ENCODE measurements at regions not wholly inside any gene's neighbourhood (a gene's known extent, or its start where the extent isn't known, plus 50 kb on each side); places are given as distances from the start of the nearest gene placed in this dataset.

DNA sequence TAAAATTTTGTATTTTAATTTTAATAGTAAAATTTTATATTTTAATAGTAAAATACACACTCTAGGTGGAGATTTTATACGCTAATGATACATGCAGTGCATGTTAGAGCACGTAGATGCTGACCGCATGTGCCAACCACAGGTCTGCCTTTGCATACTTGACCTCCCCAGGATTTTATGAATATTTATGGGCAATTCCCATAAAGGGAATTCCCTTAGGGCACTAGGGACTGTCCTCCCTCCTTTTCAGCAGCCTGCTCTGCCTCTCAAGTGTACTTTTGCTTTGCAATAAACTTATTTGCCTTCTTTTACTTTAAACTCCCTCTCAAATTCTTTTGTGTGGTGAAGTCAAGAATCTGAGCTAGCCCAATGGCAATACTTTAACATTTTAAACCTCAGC lies 217.7 kb upstream of the CDH8 start:
- Mint-ChIP-seq H3K9me3 (ENCODE audit: unreplicated experiment) (no peaks in the 10 kb centered on the region), H3K36me3 (ENCODE audit: insufficient read depth, unreplicated experiment) (no peaks in the 10 kb centered on the region), H3K4me1 (ENCODE audit: low read depth, unreplicated experiment) (no peaks in the 10 kb centered on the region), H3K27me3 (ENCODE audit: insufficient read depth, unreplicated experiment) (no peaks in the 10 kb centered on the region), H3K4me3 (ENCODE audit: unreplicated experiment) (no peak overlapping the region), H3K27ac (ENCODE audit: unreplicated experiment) (no peak overlapping the region)
- ChIA-PET POLR2A (no interaction called here), CTCF (no interaction called here)
- H3K36me3 ChIP-seq (ENCODE audit: control insufficient read depth, insufficient read depth, low read length): no peaks in the 10 kb centered on the region
- H3K27me3 ChIP-seq (replicated peaks; ENCODE audit: control insufficient read depth, insufficient read depth, low read length): no peaks in the 10 kb centered on the region
- no peak for DNase-seq
- intact Hi-C loops (cut with micrococcal nuclease; ENCODE audit: unreplicated experiment): no loop called here
- TF ChIP-seq, protein P1, sequence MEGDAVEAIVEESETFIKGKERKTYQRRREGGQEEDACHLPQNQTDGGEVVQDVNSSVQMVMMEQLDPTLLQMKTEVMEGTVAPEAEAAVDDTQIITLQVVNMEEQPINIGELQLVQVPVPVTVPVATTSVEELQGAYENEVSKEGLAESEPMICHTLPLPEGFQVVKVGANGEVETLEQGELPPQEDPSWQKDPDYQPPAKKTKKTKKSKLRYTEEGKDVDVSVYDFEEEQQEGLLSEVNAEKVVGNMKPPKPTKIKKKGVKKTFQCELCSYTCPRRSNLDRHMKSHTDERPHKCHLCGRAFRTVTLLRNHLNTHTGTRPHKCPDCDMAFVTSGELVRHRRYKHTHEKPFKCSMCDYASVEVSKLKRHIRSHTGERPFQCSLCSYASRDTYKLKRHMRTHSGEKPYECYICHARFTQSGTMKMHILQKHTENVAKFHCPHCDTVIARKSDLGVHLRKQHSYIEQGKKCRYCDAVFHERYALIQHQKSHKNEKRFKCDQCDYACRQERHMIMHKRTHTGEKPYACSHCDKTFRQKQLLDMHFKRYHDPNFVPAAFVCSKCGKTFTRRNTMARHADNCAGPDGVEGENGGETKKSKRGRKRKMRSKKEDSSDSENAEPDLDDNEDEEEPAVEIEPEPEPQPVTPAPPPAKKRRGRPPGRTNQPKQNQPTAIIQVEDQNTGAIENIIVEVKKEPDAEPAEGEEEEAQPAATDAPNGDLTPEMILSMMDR (IDR thresholded peaks at IDR 0.05; ENCODE audit: insufficient read depth in 1 of 2, low read depth in 1 of 2, low read length in 1 of 2, severe bottlenecking in 1 of 2, unreplicated experiment in 1 of 2): no peak
- H3K4me1 ChIP-seq: no peaks in the 10 kb centered on the region
- BruUV-seq (replicated peaks): no TSS peak
- no peak overlapping the region for H3K4me3 ChIP-seq (ENCODE audit: low read depth, low read length)
- no peaks in the 10 kb centered on the region for H3K9me3 ChIP-seq

DNA sequence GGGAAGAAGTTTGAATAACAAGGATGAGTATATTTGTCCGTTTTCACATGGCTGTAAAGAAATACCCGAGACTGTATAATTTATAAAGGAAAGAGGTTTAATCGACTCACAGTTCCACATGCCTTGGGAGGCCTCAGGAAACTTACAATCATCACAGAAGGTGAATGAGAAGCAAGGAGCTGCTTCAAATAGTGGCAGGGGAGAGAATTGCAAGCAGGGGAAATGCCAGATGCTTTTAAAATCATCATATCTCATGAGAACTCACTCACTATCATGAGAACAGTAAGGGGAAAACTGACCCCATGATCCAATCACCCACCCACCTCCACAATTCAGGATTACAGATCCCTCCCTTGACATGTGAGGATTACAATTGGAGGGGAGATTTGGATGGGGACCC lies 212.8 kb upstream of the CDH8 start:
- CTCF ChIA-PET: interaction anchor here (0.9 kb wide), 1 partner anchor 23 kb away, joined by 3 read pairs; no protein-coding TSS in a partner anchor
- Mint-ChIP-seq H3K27ac (ENCODE audit: unreplicated experiment) (no peak overlapping the region), H3K36me3 (ENCODE audit: insufficient read depth, unreplicated experiment) (no peaks in the 10 kb centered on the region), H3K27me3 (ENCODE audit: insufficient read depth, unreplicated experiment) (no peaks in the 10 kb centered on the region), H3K4me1 (ENCODE audit: low read depth, unreplicated experiment) (no peaks in the 10 kb centered on the region), H3K9me3 (ENCODE audit: unreplicated experiment) (no peaks in the 10 kb centered on the region), H3K4me3 (ENCODE audit: unreplicated experiment) (no peak overlapping the region)
- no peaks in the 10 kb centered on the region for H3K9me3 ChIP-seq
- H3K36me3 ChIP-seq (ENCODE audit: control insufficient read depth, insufficient read depth, low read length): no peaks in the 10 kb centered on the region
- intact Hi-C loops (cut with micrococcal nuclease; ENCODE audit: unreplicated experiment): no loop called here
- TF ChIP-seq, protein P1 (IDR thresholded peaks at IDR 0.05; ENCODE audit: insufficient read depth in 1 of 2, low read depth in 1 of 2, low read length in 1 of 2, severe bottlenecking in 1 of 2, unreplicated experiment in 1 of 2): no peak
- no TSS peak for BruUV-seq (replicated peaks)
- DNase-seq: no peak
- no peaks in the 10 kb centered on the region for H3K27me3 ChIP-seq (replicated peaks; ENCODE audit: control insufficient read depth, insufficient read depth, low read length)
- no peaks in the 10 kb centered on the region for H3K4me1 ChIP-seq
- no peak overlapping the region for H3K4me3 ChIP-seq (ENCODE audit: low read depth, low read length)
- POLR2A ChIA-PET: no interaction called here

- Histone ChIP-seq H3K4me1 (no peaks in the 10 kb centered on the region), H3K27me3 (replicated peaks; ENCODE audit: control insufficient read depth, insufficient read depth, low read length) (no peaks in the 10 kb centered on the region), H3K36me3 (ENCODE audit: control insufficient read depth, insufficient read depth, low read length) (no peaks in the 10 kb centered on the region), H3K9me3 (no peaks in the 10 kb centered on the region), H3K4me3 (ENCODE audit: low read depth, low read length) (no peak overlapping the region)
- no peak overlapping the region for H3K27ac Mint-ChIP-seq (ENCODE audit: unreplicated experiment)
- no peaks in the 10 kb centered on the region for H3K4me1 Mint-ChIP-seq (ENCODE audit: low read depth, unreplicated experiment)
- BruUV-seq (replicated peaks): no TSS peak
- ChIA-PET POLR2A (no interaction called here), CTCF (no interaction called here)
- TF ChIP-seq, protein P1 (IDR thresholded peaks at IDR 0.05; ENCODE audit: insufficient read depth in 1 of 2, low read depth in 1 of 2, low read length in 1 of 2, severe bottlenecking in 1 of 2, unreplicated experiment in 1 of 2): no peak
- intact Hi-C loops (cut with micrococcal nuclease; ENCODE audit: unreplicated experiment): no loop called here
- H3K4me3 Mint-ChIP-seq (ENCODE audit: unreplicated experiment): no peak overlapping the region
- H3K36me3 Mint-ChIP-seq (ENCODE audit: insufficient read depth, unreplicated experiment): no peaks in the 10 kb centered on the region
- H3K27me3 Mint-ChIP-seq (ENCODE audit: insufficient read depth, unreplicated experiment): peaks cover 4% of the 10 kb centered on the region
- DNase-seq: no peak
- H3K9me3 Mint-ChIP-seq (ENCODE audit: unreplicated experiment): no peaks in the 10 kb centered on the region
Measured at GRCh38 chr16:62240722-62241121, 204.5 kb upstream of the CDH8 start.
